ENCODE measurements at regions not wholly inside any gene's neighbourhood (a gene's known extent, or its start where the extent isn't known, plus 50 kb on each side); places are given as distances from the start of the nearest gene placed in this dataset.
"Not testable (repeated sequence)": the region's sequence is repeated elsewhere in the genome, so short reads cannot be mapped to it uniquely, and the experiment has no call there.

GRCh38 chr7:136102881-136103280 lies 125.7 kb upstream of the MTPN start:
- no peak for DNase-seq

- DNase-seq, result not testable (repeated sequence)
Observed at GRCh38 chr7:136092714-136093113, 115.6 kb upstream of the MTPN start.

- no peak for DNase-seq
Observed at GRCh38 chr7:136087881-136088280, 110.7 kb upstream of the MTPN start.

GRCh38 chr7:136086712-136087111 lies 109.6 kb upstream of the MTPN start:
- no peak for DNase-seq

GRCh38 chr7:136079934-136080333 lies 102.8 kb upstream of the MTPN start:
- no peak for DNase-seq

GRCh38 chr7:136079478-136079892 lies 102.3 kb upstream of the MTPN start:
- DNase-seq, result no peak

GRCh38 chr7:136079066-136079465 lies 101.9 kb upstream of the MTPN start:
- no peak for DNase-seq

GRCh38 chr7:136078630-136079029 lies 101.5 kb upstream of the MTPN start:
- no peak for DNase-seq

GRCh38 chr7:136076954-136077353 lies 99.8 kb upstream of the MTPN start:
- DNase-seq, result no peak

- no peak for DNase-seq
Observed at GRCh38 chr7:136074843-136075242, 97.7 kb upstream of the MTPN start.

- no peak for DNase-seq
Observed at GRCh38 chr7:136072447-136072846, 95.3 kb upstream of the MTPN start.

GRCh38 chr7:136070736-136071505 lies 93.8 kb upstream of the MTPN start:
- no peak for DNase-seq

GRCh38 chr7:136069840-136070529 lies 92.8 kb upstream of the MTPN start:
- DNase-seq, result no peak

GRCh38 chr7:136067277-136067676 lies 90.1 kb upstream of the MTPN start:
- DNase-seq, result no peak

GRCh38 chr7:136066304-136067143 lies 89.4 kb upstream of the MTPN start:
- no peak for DNase-seq

GRCh38 chr7:136064627-136065237 lies 87.6 kb upstream of the MTPN start:
- no peak for DNase-seq

- DNase-seq, result no peak
Observed at GRCh38 chr7:136064081-136064480, 86.9 kb upstream of the MTPN start.

GRCh38 chr7:136063326-136063666 lies 86.1 kb upstream of the MTPN start:
- DNase-seq, result no peak

- no peak for DNase-seq
Observed at GRCh38 chr7:136062625-136063325, 85.6 kb upstream of the MTPN start.

- DNase-seq, result no peak
Observed at GRCh38 chr7:136061433-136061832, 84.3 kb upstream of the MTPN start.

- DNase-seq, result no peak
Observed at GRCh38 chr7:136058546-136058945, 81.4 kb upstream of the MTPN start.

- no peak for DNase-seq
Observed at GRCh38 chr7:136057509-136057908, 80.3 kb upstream of the MTPN start.
